HepG2 (cell line): ENCODE measurements at regions not wholly inside any gene's neighbourhood (a gene's known extent, or its start where the extent isn't known, plus 50 kb on each side); places are given as distances from the start of the nearest gene placed in this dataset.

Experiments
- ATAC-seq: fragments of 200-7000 bp; cut with Tn5 transposase; 3 replicates; pipeline ENCODE4 v1.9.1; 2020; ENCODE audit warnings: mild to moderate bottlenecking, moderate library complexity
- BruUV-seq: library from RNA; stranded (reverse); fragments of 400-500 nt; replicated peaks from 2 replicates; lab custom pipeline; 2021; lab: Mats Ljungman, UMichigan
- CTCF ChIA-PET: fragments of 300-600 bp; formaldehyde crosslinking; extraction: SDS; loops from one replicate; lab custom pipeline; 2021; ENCODE audit warnings: low total read pairs, inconsistent platforms, low intra/inter-chr PET ratio; lab: Yijun Ruan, JAX
- POLR2A ChIA-PET: fragments of 350-600 bp; sonication (Branson Sonifier 250); formaldehyde crosslinking; loops from one replicate; lab custom pipeline; 2020; ENCODE audit warnings: antibody characterized with exemption, inconsistent platforms; lab: Yijun Ruan, JAX
- DNase-seq: peaks from one replicate; pipeline ENCODE4 v3.0.0-alpha.2; 2015; ENCODE audit warnings: low spot score
- FAIRE-seq: peaks from 3 replicates; lab custom pipeline; 2011; peaks lifted over from hg19 to GRCh38; lab: Jason Lieb, UNC
- H2AFZ ChIP-seq: one replicate; pipeline ENCODE4 v1.6.1; 2011; ENCODE audit warnings: low read length, inconsistent platforms
- H3K27ac ChIP-seq: fragments of 300-600 bp; 3 replicates; pipeline ENCODE4 v1.8.0; 2011; ENCODE audit warnings: mixed run types, mild to moderate bottlenecking, mixed read lengths, low read length, inconsistent platforms; ENCODE audit not compliant: insufficient read depth; ENCODE audit errors: extremely low read length
- H3K27me3 ChIP-seq, 2 experiments: fragments of 200-600 bp in 1 of 2; 2 replicates in 1 of 2; 3 replicates in 1 of 2; pipeline versions ENCODE4 v1.6.0 to v1.8.0; 2011; ENCODE audit warnings: low read length in 2 of 2, mild to moderate bottlenecking in 2 of 2, moderate library complexity in 2 of 2, inconsistent platforms in 1 of 2; ENCODE audit not compliant: insufficient read depth in 2 of 2, control insufficient read depth in 1 of 2
- H3K36me3 ChIP-seq, 2 experiments: fragments of 200-600 bp in 1 of 2; replicated peaks in 1 of 2; 2 replicates in 1 of 2; 3 replicates in 1 of 2; pipeline versions ENCODE4 v1.5.1 to v1.8.0; 2011; ENCODE audit warnings: low read length in 2 of 2, inconsistent platforms in 1 of 2; ENCODE audit not compliant: insufficient read depth in 2 of 2, control insufficient read depth in 1 of 2
- H3K4me1 ChIP-seq: 2 replicates; pipeline ENCODE4 v1.5.1; 2012; ENCODE audit warnings: low read length, inconsistent platforms; ENCODE audit not compliant: insufficient read depth
- H3K4me2 ChIP-seq: 2 replicates; pipeline ENCODE4 v1.6.0; 2011; ENCODE audit warnings: low read depth, low read length, inconsistent platforms
- H3K4me3 ChIP-seq, 3 experiments: fragments of 200-600 bp in 1 of 3; sonication (generic), shearing (Covaris generic) in 1 of 3; replicated peaks in 1 of 3; 2 replicates each; pipeline ENCODE4 v1.5.1; 2011 to 2016; ENCODE audit warnings: low read length in 3 of 3, inconsistent platforms in 2 of 3, low read depth in 2 of 3, mild to moderate bottlenecking in 2 of 3, control low read depth in 1 of 3, mixed read lengths in 1 of 3; ENCODE audit not compliant: insufficient read depth in 1 of 3
- H3K79me2 ChIP-seq: one replicate; pipeline ENCODE4 v1.6.1; 2011; ENCODE audit warnings: low read length, inconsistent platforms; ENCODE audit not compliant: insufficient read depth
- H3K9ac ChIP-seq: 2 replicates; pipeline ENCODE4 v1.6.0; 2011; ENCODE audit warnings: mild to moderate bottlenecking, low read depth, low read length, inconsistent platforms; ENCODE audit not compliant: insufficient read depth
- H3K9me3 ChIP-seq: 2 replicates; pipeline ENCODE4 v1.5.1; 2012; ENCODE audit warnings: mild to moderate bottlenecking, low read length
- H4K20me1 ChIP-seq: 2 replicates; pipeline ENCODE4 v1.6.0; 2011; ENCODE audit warnings: inconsistent platforms, mild to moderate bottlenecking, low read length, moderate library complexity; ENCODE audit not compliant: insufficient read depth
- EHMT2 ChIP-seq: fragments of 200-600 bp; sonication (generic); IDR thresholded peaks from 2 replicates; pipeline ENCODE4 v1.7.0; 2017; ENCODE audit warnings: antibody characterized with exemption, low read depth, low read length, borderline replicate concordance
- HMGA1 ChIP-seq: sonication (generic); formaldehyde crosslinking; conservative IDR thresholded peaks from 2 replicates; pipeline ENCODE4 v1.4.0; 2020; ENCODE audit warnings: missing genetic modification reagents
- NFRKB ChIP-seq: fragments of 450-650 bp; IDR thresholded peaks from 2 replicates; pipeline ENCODE4 v1.6.1; 2017
- NR3C1 ChIP-seq: sonication (generic); formaldehyde crosslinking; IDR thresholded peaks from 2 replicates; pipeline ENCODE4 v1.4.0; 2020; ENCODE audit warnings: missing genetic modification reagents
- ZNF207 ChIP-seq: fragments of 450-650 bp; IDR thresholded peaks from 2 replicates; pipeline ENCODE4 v1.6.1; 2016; ENCODE audit warnings: antibody characterized with exemption, borderline replicate concordance
- ZNF468 ChIP-seq: sonication (generic); formaldehyde crosslinking; IDR thresholded peaks from 2 replicates; pipeline ENCODE4 v1.8.0; 2022; ENCODE audit warnings: mild to moderate bottlenecking, moderate library complexity, missing genetic modification reagents
- ZSCAN12 ChIP-seq: sonication (generic); formaldehyde crosslinking; IDR thresholded peaks from 2 replicates; pipeline ENCODE4 v1.9.0; 2021; ENCODE audit warnings: mild to moderate bottlenecking, missing genetic modification reagents
- WGBS: methylation state at CpG from one replicate; pipeline ENCODE4 v1.1.6; 2017; ENCODE audit warnings: low lambda C conversion rate; 5-methylcytosine and 5-hydroxymethylcytosine counted together
- in situ Hi-C: cut with HindIII; loops from 2 replicates; pipeline ENCODE4 v1.10.0; 2017; ENCODE audit warnings: low pct_unique_long_range_greater_than_20kb; ENCODE audit not compliant: extremely low pct_ligation_motif_present
- intact Hi-C: fragments of 100-400 bp; cut with micrococcal nuclease; formaldehyde crosslinking; loops from one replicate; pipeline ENCODE4 v1.10.0; 2022; ENCODE audit not compliant: unreplicated experiment
- TF ChIP-seq, protein P1 (sequence below): sonication (generic); formaldehyde crosslinking; IDR thresholded peaks from 2 replicates; pipeline ENCODE4 v1.8.0; 2022; ENCODE audit warnings: mild to moderate bottlenecking, missing genetic modification reagents, moderate library complexity
- TF ChIP-seq, protein P2 (sequence below): sonication (generic); formaldehyde crosslinking; IDR thresholded peaks from 2 replicates; pipeline ENCODE4 v1.4.0; 2020; ENCODE audit warnings: mild to moderate bottlenecking, missing genetic modification reagents

DNA sequence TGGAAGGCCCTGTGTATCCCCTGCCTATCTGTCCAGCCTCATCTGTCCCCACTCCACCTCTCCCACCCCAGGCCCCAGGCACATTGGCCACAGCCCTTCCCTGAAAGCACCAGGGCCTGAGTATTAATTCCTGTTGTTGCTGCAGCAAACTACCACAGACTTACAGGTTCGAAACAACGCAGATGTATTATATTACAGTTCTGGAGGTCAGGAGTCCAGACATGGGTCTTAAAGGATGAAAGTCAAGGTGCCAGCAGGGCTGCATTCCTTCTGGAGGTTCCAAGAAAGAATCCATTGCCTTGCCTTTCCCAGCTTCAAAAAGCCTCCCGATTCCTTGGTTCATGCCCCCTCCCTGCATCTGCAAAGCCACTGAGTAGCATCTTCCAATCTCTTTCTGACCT is 78.7 kb upstream of the LAPTM4A start:
- POLR2A ChIA-PET = interaction anchor here (1.8 kb wide), 1 partner anchor 95 kb away, joined by 5 read pairs; the partner anchor contains the start of gene SDC1
- H3K9me3 ChIP-seq = no peaks in the 10 kb centered on the region
- 49% methylated on average over 3 of the region's 3 CpGs for WGBS
- no peak overlapping the region for H3K4me3 ChIP-seq
- peaks cover 3 to 58% of the 10 kb centered on the region in 2 experiments; a peak in 4 of 5 replicates for H3K27me3 ChIP-seq
- TF ChIP-seq ZNF207 (no peak), ZSCAN12 (CRISPR knock-in tag) (no peak), EHMT2 (no peak), NFRKB (no peak)
- BruUV-seq = no TSS peak
- H3K27ac ChIP-seq = no peak overlapping the region
- no peaks in the 10 kb centered on the region for H4K20me1 ChIP-seq
- H3K4me2 ChIP-seq = peak overlapping the region; percentile 10; the same call in 1 of the 2 replicates
- peaks cover 27% of the 10 kb centered on the region for H3K4me1 ChIP-seq
- in situ Hi-C loops (no loop called here), intact Hi-C loops (no loop called here)
- no peak overlapping the region for H2AFZ ChIP-seq
- DNase-seq (no peak), FAIRE-seq (no peak), ATAC-seq (peak; percentile 32)
- no peaks in the 10 kb centered on the region for H3K36me3 ChIP-seq
- CTCF ChIA-PET = no interaction called here
- no peak overlapping the region for H3K9ac ChIP-seq
- H3K79me2 ChIP-seq = no peaks in the 10 kb centered on the region

DNA sequence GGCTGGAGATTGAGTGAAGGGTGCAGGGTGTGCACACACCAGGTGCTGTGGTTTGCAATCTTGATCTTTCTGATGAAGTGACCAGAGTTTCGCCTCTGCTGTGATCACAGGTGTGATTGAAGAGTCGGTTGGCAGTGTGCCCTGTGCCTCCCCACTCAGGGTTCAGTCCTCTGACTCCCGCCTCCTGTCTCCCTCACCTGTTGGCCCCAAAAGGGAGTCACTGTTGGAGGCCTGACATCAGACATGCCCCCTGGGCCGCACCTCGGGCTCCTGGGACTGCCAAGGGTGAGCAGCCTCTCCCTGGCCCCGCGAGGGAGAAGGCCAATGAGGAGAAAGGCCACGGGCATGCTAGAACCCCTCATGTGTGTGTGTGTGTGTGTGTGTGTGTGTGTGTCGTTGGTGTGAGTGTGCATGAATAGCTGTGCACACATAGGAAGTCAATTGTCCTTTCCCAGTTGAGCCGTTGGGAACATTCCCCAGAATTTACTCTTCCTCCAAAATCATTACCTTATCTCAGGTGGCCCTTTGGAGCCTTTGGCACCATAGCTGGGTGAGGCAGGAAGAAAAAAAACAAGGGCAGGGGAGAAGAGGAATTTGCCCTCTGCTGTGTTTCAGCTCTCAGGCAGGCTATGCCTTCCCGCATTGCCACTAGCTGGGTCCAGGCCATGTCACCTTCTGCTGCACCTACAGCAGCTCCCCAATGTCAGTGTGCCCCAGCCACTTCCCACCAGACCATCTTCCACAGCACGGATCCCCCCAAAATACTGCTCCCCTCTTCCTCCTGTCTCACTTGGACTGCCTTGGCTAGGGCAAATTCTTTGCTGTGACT is 78.1 kb upstream of the LAPTM4A start:
- Histone ChIP-seq H3K27ac (no peak overlapping the region), H3K79me2 (no peaks in the 10 kb centered on the region), H3K36me3 (no peaks in the 10 kb centered on the region), H3K9ac (no peak overlapping the region), H3K4me2 (peak overlapping the region; percentile 10; the same call in 1 of the 2 replicates), H4K20me1 (no peaks in the 10 kb centered on the region), H3K27me3 (peaks cover 0 to 52% of the 10 kb centered on the region in 2 experiments; a peak in 4 of 5 replicates), H3K9me3 (no peaks in the 10 kb centered on the region), H2AFZ (no peak overlapping the region), H3K4me1 (peaks cover 26% of the 10 kb centered on the region), H3K4me3 (peak overlapping the region in 1 of 3 experiments; percentile 19; a peak in 1 of 6 replicates)
- FAIRE-seq = peak; percentile 47
- WGBS = 6% methylated on average over 12 of the region's 12 CpGs
- in situ Hi-C loops (no loop called here), intact Hi-C loops (no loop called here)
- DNase-seq = no peak
- ATAC-seq = peak; percentile 74
- CTCF ChIA-PET = no interaction called here
- no TSS peak for BruUV-seq
- POLR2A ChIA-PET = interaction anchor here (1.8 kb wide), 1 partner anchor 96 kb away, joined by 5 read pairs; the partner anchor contains the start of gene SDC1
- no peak for TF ChIP-seq NR3C1 (CRISPR knock-in tag)
- no peak for TF ChIP-seq ZNF468
- TF ChIP-seq, protein P1, sequence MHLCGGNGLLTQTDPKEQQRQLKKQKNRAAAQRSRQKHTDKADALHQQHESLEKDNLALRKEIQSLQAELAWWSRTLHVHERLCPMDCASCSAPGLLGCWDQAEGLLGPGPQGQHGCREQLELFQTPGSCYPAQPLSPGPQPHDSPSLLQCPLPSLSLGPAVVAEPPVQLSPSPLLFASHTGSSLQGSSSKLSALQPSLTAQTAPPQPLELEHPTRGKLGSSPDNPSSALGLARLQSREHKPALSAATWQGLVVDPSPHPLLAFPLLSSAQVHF (CRISPR knock-in tag) = no peak
- TF ChIP-seq, protein P2, sequence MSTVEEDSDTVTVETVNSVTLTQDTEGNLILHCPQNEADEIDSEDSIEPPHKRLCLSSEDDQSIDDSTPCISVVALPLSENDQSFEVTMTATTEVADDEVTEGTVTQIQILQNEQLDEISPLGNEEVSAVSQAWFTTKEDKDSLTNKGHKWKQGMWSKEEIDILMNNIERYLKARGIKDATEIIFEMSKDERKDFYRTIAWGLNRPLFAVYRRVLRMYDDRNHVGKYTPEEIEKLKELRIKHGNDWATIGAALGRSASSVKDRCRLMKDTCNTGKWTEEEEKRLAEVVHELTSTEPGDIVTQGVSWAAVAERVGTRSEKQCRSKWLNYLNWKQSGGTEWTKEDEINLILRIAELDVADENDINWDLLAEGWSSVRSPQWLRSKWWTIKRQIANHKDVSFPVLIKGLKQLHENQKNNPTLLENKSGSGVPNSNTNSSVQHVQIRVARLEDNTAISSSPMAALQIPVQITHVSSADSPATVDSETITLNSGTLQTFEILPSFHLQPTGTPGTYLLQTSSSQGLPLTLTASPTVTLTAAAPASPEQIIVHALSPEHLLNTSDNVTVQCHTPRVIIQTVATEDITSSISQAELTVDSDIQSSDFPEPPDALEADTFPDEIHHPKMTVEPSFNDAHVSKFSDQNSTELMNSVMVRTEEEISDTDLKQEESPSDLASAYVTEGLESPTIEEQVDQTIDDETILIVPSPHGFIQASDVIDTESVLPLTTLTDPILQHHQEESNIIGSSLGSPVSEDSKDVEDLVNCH (CRISPR knock-in tag) = no peak
- no peak for TF ChIP-seq HMGA1 (CRISPR knock-in tag)
